Liver (tissue), 3 donors: ENCODE measurements at regions not wholly inside any gene's neighbourhood (a gene's known extent, or its start where the extent isn't known, plus 50 kb on each side); places are given as distances from the start of the nearest gene placed in this dataset.

Experiments used
- EGR1 ChIP-seq, 2 donors: IDR thresholded peaks; 2 replicates each; pipeline ENCODE4 v1.6.1; 2016 to 2018; ENCODE audit warnings: antibody characterized with exemption in 2 of 2, low read depth in 2 of 2
- FOXA1 ChIP-seq: IDR thresholded peaks from 2 replicates; pipeline ENCODE4 v1.6.1; 2016; ENCODE audit warnings: antibody characterized with exemption
- FOXA2 ChIP-seq: IDR thresholded peaks from 2 replicates; pipeline ENCODE4 v1.6.1; 2016; ENCODE audit warnings: antibody characterized with exemption
- HNF4G ChIP-seq: IDR thresholded peaks from 2 replicates; pipeline ENCODE4 v1.6.1; 2016; ENCODE audit warnings: antibody characterized with exemption
- JUND ChIP-seq, 2 donors: IDR thresholded peaks; 2 replicates each; pipeline ENCODE4 v1.6.1; 2016; ENCODE audit warnings: antibody characterized with exemption in 2 of 2
- NR2F2 ChIP-seq: IDR thresholded peaks from 2 replicates; pipeline ENCODE4 v1.6.1; 2016; ENCODE audit warnings: antibody characterized with exemption
- RAD21 ChIP-seq, 2 donors: IDR thresholded peaks; 2 replicates each; pipeline ENCODE4 v1.6.1; 2016; ENCODE audit warnings: antibody characterized with exemption in 2 of 2, mild to moderate bottlenecking in 2 of 2
- REST ChIP-seq: IDR thresholded peaks from 2 replicates; pipeline ENCODE4 v1.6.1; 2016; ENCODE audit warnings: antibody characterized with exemption, mild to moderate bottlenecking
- TAF1 ChIP-seq: conservative IDR thresholded peaks from 2 replicates; pipeline ENCODE4 v1.6.1; 2016; ENCODE audit warnings: antibody characterized with exemption, mild to moderate bottlenecking
- YY1 ChIP-seq: IDR thresholded peaks from 2 replicates; pipeline ENCODE4 v1.6.1; 2016; ENCODE audit warnings: antibody characterized with exemption, mild to moderate bottlenecking
- ZBTB33 ChIP-seq: IDR thresholded peaks from 2 replicates; pipeline ENCODE4 v1.6.1; 2016; ENCODE audit warnings: antibody characterized with exemption
- TF ChIP-seq, protein P1 (sequence below): fragments of 150-350 bp; IDR thresholded peaks from 2 replicates; pipeline ENCODE4 v1.5.1; 2017; ENCODE audit warnings: improper control_type of control experiment, low read depth, low read length; ENCODE audit not compliant: missing input control
- TF ChIP-seq, protein P2 (sequence below): IDR thresholded peaks from 2 replicates; pipeline ENCODE4 v1.6.1; 2016; ENCODE audit warnings: antibody characterized with exemption
- TF ChIP-seq, protein P3 (sequence below): IDR thresholded peaks from 2 replicates; pipeline ENCODE4 v1.6.1; 2016; ENCODE audit warnings: antibody characterized with exemption
- donor health status: healthy.
- donor health status: healthy.

DNA sequence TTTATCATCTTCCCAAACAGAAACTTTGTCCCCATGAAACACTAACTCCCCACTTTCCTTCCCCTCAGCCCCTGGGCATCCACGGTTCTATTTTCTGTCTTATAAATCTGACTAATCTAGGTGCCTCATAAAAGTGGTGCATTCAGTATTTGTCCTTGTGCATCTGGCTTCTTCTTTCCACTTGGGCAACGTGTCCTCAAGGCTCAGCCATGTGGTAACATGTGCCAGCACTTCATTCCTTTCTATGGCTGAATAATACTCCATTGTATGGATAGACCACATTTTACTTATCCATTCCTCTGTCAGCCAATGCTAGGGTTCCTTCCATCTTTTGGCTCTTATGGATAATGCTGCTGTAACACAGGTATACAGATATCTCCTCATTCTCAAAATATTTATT lies 305.0 kb upstream of the RUNX1 start:
- TF ChIP-seq, protein P1, sequence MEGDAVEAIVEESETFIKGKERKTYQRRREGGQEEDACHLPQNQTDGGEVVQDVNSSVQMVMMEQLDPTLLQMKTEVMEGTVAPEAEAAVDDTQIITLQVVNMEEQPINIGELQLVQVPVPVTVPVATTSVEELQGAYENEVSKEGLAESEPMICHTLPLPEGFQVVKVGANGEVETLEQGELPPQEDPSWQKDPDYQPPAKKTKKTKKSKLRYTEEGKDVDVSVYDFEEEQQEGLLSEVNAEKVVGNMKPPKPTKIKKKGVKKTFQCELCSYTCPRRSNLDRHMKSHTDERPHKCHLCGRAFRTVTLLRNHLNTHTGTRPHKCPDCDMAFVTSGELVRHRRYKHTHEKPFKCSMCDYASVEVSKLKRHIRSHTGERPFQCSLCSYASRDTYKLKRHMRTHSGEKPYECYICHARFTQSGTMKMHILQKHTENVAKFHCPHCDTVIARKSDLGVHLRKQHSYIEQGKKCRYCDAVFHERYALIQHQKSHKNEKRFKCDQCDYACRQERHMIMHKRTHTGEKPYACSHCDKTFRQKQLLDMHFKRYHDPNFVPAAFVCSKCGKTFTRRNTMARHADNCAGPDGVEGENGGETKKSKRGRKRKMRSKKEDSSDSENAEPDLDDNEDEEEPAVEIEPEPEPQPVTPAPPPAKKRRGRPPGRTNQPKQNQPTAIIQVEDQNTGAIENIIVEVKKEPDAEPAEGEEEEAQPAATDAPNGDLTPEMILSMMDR = no peak
- no peak for TF ChIP-seq REST
- TF ChIP-seq, protein P2, sequence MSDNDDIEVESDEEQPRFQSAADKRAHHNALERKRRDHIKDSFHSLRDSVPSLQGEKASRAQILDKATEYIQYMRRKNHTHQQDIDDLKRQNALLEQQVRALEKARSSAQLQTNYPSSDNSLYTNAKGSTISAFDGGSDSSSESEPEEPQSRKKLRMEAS = no peak
- no peak for TF ChIP-seq TAF1
- TF ChIP-seq YY1 = no peak
- no peak for TF ChIP-seq RAD21 (IDR thresholded peaks at IDR 0.05)
- no peak for TF ChIP-seq FOXA1
- no peak for TF ChIP-seq JUND (IDR thresholded peaks at IDR 0.05)
- TF ChIP-seq HNF4G = no peak
- TF ChIP-seq ZBTB33 = no peak
- TF ChIP-seq FOXA2 = no peak
- TF ChIP-seq NR2F2 = no peak
- no peak for TF ChIP-seq EGR1 (IDR thresholded peaks at IDR 0.05; ENCODE audit: low read depth in 2 of 2)
- TF ChIP-seq, protein P3, sequence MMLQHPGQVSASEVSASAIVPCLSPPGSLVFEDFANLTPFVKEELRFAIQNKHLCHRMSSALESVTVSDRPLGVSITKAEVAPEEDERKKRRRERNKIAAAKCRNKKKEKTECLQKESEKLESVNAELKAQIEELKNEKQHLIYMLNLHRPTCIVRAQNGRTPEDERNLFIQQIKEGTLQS = no peak
